ACC112 (cell line): ENCODE measurements at regions not wholly inside any gene's neighbourhood (a gene's known extent, or its start where the extent isn't known, plus 50 kb on each side); places are given as distances from the start of the nearest gene placed in this dataset.

Experiments used
- H2AFZ ChIP-seq: fragments of 200-600 bp; sonication (generic); one replicate; pipeline ENCODE4 v1.6.0; 2017; ENCODE audit warnings: antibody characterized with exemption, low read length; ENCODE audit not compliant: unreplicated experiment
- H3K27ac ChIP-seq: fragments of 200-600 bp; sonication (generic); 2 replicates; pipeline ENCODE4 v1.5.1; 2014; ENCODE audit warnings: low read depth, mild to moderate bottlenecking, antibody characterized with exemption, low read length, moderate library complexity
- H3K27me3 ChIP-seq: fragments of 200-600 bp; sonication (generic); 2 replicates; pipeline ENCODE4 v1.6.1; 2014; ENCODE audit warnings: mild to moderate bottlenecking, antibody characterized with exemption, low read length, moderate library complexity, mixed read lengths; ENCODE audit not compliant: insufficient read depth
- H3K36me3 ChIP-seq: fragments of 200-600 bp; sonication (generic); 2 replicates; pipeline ENCODE4 v1.6.1; 2016; ENCODE audit warnings: mild to moderate bottlenecking, antibody characterized with exemption, low read length, moderate library complexity, mixed read lengths; ENCODE audit not compliant: insufficient read depth
- H3K4me1 ChIP-seq: fragments of 200-600 bp; sonication (generic); one replicate; pipeline ENCODE4 v1.6.1; 2016; ENCODE audit warnings: low read length, mixed read lengths; ENCODE audit not compliant: insufficient read depth, unreplicated experiment, control insufficient read depth
- H3K4me3 ChIP-seq: fragments of 200-600 bp; sonication (generic); 2 replicates; pipeline ENCODE4 v1.5.1; 2014; ENCODE audit warnings: mild to moderate bottlenecking, low read depth, low read length
- H3K79me2 ChIP-seq: fragments of 200-600 bp; sonication (generic); one replicate; pipeline ENCODE4 v1.6.0; 2016; ENCODE audit warnings: low read length; ENCODE audit not compliant: control insufficient read depth, unreplicated experiment, insufficient read depth

DNA sequence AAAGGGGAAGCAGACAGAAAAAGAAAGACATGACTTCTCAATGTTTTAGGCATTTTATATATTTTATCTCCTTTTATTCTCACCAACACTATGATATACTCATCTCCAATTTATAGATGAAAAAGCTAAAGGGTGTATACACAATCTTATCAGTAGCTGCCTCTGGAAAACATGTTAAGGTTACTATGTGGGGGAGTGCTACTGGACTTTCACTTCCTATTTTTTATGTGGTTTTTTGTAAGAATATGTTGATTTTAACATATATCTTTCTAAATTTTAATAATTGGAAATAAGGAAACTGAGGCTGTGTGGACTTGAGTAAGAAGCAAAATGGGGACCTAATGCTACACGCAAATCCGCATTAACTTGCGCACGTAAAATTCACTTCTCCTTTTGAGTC, 99.6 kb upstream of the PDE3A start:
- no peak overlapping the region for H3K4me3 ChIP-seq
- no peak overlapping the region for H3K27ac ChIP-seq
- no peaks in the 10 kb centered on the region for H3K79me2 ChIP-seq
- H3K27me3 ChIP-seq: no peaks in the 10 kb centered on the region
- H2AFZ ChIP-seq: no peak overlapping the region
- H3K4me1 ChIP-seq: peaks cover 7% of the 10 kb centered on the region
- H3K36me3 ChIP-seq: no peaks in the 10 kb centered on the region

DNA sequence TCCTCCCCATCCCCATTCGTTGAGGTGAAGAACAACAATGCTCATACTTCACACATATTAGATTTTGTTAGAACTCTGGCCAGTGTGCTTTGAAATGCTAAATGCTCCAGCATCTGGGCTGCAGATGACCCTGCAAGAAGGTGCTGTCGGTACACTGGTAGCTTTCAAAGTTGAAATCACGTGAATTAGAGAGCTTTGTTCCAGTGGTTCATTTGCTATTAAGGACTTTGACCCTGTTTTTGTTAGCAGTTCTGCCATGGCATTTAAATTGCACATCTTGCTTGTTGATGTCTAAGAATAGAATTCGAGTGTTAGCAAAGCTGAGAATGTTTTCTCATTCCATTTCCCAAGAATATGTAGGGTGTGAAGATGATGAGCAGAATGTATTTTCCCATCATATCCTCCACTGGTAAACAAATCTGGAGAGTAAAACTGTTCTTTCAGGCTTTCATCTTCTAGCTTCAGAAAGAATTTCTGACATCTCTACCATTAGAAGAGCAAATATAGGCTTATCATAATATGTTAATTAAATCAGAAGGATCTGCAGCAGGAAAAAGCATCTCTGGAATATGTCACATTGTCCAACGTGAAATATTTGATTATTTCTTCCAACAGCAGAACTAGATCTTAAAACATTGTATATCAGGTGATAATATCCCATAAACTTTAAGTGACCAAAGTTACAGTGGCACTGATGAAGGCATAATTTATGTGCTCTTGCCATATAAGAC, 98.8 kb upstream of the PDE3A start:
- Histone ChIP-seq H3K27me3 (no peaks in the 10 kb centered on the region), H3K36me3 (no peaks in the 10 kb centered on the region)

DNA sequence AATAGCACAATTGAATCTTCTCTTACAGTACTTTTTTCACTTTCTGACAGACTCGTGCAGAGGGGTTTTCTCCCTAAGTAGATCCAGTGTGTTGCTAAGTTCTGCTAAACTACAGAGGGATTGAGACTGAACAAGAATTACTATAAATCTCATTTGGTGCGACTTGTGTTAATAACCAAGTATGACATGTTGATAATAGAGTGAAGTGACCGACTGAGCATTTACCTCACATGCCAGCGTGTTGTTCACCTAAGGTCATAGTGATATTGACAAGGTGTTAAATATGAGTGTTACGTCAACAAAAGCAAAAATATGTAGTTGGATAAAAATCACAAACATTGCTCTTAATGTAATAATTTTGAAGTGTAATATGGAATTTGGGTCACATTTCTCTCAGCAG, 97.8 kb upstream of the PDE3A start:
- H3K27ac ChIP-seq: no peak overlapping the region

More for the DNA sequence above, 98.8 kb upstream of the PDE3A start:
- Histone ChIP-seq H3K79me2 (no peaks in the 10 kb centered on the region), H3K4me3 (no peak overlapping the region), H3K4me1 (peaks cover 7% of the 10 kb centered on the region), H3K27ac (no peak overlapping the region), H2AFZ (no peak overlapping the region)

DNA sequence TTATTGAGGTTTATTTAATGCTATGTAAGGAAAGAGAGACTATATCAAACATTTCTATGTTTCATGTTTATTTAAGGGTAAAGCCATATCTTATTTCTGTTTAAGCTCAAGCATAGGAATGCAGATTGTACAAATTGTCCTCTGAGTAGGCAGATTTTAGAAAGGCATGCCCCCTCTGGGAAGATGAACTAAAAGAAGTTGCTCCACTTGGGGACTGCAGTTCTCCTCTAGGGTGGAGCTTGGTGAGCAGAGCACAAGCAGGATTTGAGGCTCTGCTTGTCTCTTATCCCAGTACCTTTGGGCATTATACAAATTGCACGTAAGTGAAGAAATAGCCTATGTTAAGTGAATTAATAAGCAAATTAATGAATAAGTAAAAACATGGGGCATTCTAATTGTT, 96.2 kb upstream of the PDE3A start:
- Histone ChIP-seq H2AFZ (no peak overlapping the region), H3K27ac (no peak overlapping the region), H3K4me3 (no peak overlapping the region), H3K79me2 (no peaks in the 10 kb centered on the region), H3K36me3 (no peaks in the 10 kb centered on the region), H3K27me3 (no peaks in the 10 kb centered on the region), H3K4me1 (peaks cover 7% of the 10 kb centered on the region)

More for the DNA sequence above, 97.8 kb upstream of the PDE3A start:
- H3K27me3 ChIP-seq: no peaks in the 10 kb centered on the region
- peaks cover 5% of the 10 kb centered on the region for H3K4me1 ChIP-seq
- H2AFZ ChIP-seq: no peak overlapping the region
- H3K79me2 ChIP-seq: no peaks in the 10 kb centered on the region
- no peak overlapping the region for H3K4me3 ChIP-seq
- H3K36me3 ChIP-seq: no peaks in the 10 kb centered on the region

DNA sequence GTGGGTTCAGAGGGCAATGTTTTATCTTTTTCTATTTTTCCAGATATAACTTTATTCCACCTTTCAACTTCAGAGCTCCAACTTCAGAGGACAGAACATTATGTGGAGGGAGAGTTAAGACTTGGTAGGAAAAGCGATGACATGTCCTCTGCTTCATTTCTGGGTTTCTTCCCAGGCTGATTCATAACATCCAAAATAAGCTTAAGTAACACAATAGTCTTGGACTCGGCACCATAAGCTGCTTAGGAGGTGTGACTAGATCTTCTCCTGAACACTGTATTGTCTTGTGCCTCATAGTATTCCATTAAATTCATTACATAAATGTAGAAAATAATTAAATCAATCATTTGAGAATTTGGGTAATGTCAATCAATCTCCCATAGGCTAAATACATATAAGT, 95.5 kb upstream of the PDE3A start:
- Histone ChIP-seq H3K4me1 (peaks cover 7% of the 10 kb centered on the region), H3K27ac (no peak overlapping the region), H2AFZ (peak overlapping the region; percentile 27), H3K4me3 (no peak overlapping the region), H3K27me3 (no peaks in the 10 kb centered on the region), H3K36me3 (no peaks in the 10 kb centered on the region), H3K79me2 (no peaks in the 10 kb centered on the region)

DNA sequence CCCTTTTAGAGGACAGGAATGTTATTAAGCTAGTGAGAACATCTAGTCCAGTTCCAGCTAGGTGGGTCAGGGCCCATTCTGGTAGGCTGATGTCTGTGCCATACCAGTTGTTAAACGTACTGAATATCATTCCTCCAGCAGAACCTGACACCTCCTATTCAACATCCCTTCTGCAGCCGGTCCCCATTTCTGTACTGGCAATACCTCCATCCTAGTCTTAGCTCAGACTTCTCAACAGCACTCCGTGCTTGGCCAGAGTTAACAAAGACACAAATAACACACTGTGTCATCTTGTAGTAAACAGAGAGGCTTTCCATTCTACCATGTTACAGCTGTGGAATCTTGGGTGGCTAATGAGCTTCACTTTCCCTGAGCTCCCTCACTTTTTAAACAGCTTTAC, 94.3 kb upstream of the PDE3A start:
- no peaks in the 10 kb centered on the region for H3K27me3 ChIP-seq
- no peak overlapping the region for H3K27ac ChIP-seq
- no peaks in the 10 kb centered on the region for H3K79me2 ChIP-seq
- H3K4me3 ChIP-seq: no peak overlapping the region
- H3K4me1 ChIP-seq: peaks cover 7% of the 10 kb centered on the region
- no peaks in the 10 kb centered on the region for H3K36me3 ChIP-seq
- H2AFZ ChIP-seq: no peak overlapping the region

DNA sequence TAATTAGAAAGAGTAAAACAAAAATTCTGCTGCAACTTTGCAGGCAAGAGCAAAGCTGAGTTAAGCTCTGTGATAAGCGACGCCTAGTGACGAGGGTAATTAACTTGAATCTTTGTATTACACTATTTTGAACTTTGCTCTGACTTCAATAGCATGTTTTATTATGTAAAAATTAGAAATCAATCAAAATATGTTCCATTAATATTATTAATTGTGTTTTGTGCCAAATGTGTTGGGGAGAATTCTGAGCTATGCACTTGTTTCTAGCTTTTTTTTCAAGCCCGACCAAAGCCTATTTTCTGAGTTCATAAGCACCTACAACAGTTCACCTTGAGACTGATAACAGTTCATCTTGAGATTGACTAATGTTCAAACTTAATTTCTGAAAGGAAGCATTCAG, 90.1 kb upstream of the PDE3A start:
- Histone ChIP-seq H3K27me3 (no peaks in the 10 kb centered on the region), H3K4me1 (peaks cover 8% of the 10 kb centered on the region), H3K79me2 (no peaks in the 10 kb centered on the region), H3K4me3 (no peak overlapping the region), H2AFZ (no peak overlapping the region), H3K27ac (no peak overlapping the region), H3K36me3 (no peaks in the 10 kb centered on the region)

DNA sequence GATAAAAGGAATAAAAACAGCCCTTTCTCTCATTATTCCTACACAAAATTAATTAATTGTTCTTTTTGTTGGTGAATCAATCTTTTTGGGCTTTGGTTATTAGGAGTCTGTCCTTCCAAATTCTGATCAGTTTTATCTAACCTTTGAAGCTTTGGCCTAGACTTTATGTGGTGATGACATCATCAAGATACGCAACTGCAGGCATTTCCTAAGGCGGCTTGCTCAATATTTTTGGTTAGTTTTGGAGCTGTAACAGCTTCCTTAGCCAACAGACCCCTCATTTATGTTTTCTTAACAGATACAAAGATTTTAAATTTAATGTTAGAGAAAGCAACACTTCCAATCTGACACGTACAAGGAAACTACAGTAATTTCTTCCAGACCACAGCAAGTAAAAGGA, 87.8 kb upstream of the PDE3A start:
- Histone ChIP-seq H3K4me1 (peaks cover 6% of the 10 kb centered on the region), H3K79me2 (no peaks in the 10 kb centered on the region), H3K36me3 (no peaks in the 10 kb centered on the region), H3K4me3 (no peak overlapping the region), H3K27ac (no peak overlapping the region), H2AFZ (no peak overlapping the region), H3K27me3 (no peaks in the 10 kb centered on the region)

DNA sequence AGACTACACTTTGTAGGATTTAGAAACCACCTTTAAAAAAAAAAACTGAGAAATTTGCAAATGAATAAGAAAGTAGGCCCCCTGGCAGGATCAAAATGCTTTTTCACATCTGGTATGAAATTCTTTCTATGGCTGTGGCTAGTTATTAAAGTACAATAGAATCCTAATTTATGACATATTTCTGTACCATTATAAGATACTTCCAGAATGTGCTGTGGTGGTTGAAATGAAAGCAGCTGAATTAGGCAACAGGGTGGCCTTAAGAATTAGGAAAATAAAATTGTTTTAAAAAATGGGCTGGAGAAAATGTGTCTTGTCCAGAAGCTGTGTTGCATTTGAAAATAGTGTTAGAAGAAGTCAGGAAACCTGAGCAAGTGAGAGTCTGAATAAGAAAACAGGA, 85.9 kb upstream of the PDE3A start:
- peak overlapping the region; percentile 66 for H2AFZ ChIP-seq
- no peak overlapping the region for H3K27ac ChIP-seq
- no peaks in the 10 kb centered on the region for H3K36me3 ChIP-seq
- peaks cover 3% of the 10 kb centered on the region for H3K4me1 ChIP-seq
- no peak overlapping the region for H3K4me3 ChIP-seq
- H3K79me2 ChIP-seq: no peaks in the 10 kb centered on the region
- no peaks in the 10 kb centered on the region for H3K27me3 ChIP-seq

DNA sequence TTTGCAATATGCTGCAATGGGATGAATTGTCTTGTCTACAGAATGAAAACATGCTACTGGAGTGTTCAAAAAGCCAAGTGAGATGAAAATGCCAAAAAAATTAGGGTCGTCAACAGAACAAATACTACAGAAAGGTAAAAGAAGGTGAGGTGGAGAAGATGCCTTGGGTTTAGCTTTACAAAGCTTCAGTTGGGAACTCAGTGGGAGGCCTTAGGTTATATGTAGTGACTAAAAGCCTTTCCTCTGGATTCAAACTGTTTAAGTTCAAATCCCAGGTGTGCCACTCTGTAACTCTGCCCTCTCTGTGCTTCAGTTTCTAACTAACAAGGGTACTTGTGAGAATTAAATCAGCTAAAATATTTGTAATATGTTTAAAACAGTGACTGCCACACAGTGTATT, 84.9 kb upstream of the PDE3A start:
- Histone ChIP-seq H3K4me3 (no peak overlapping the region), H3K79me2 (no peaks in the 10 kb centered on the region), H3K27me3 (no peaks in the 10 kb centered on the region), H3K36me3 (no peaks in the 10 kb centered on the region), H3K27ac (no peak overlapping the region), H2AFZ (peak overlapping the region; percentile 66), H3K4me1 (peaks cover 3% of the 10 kb centered on the region)

DNA sequence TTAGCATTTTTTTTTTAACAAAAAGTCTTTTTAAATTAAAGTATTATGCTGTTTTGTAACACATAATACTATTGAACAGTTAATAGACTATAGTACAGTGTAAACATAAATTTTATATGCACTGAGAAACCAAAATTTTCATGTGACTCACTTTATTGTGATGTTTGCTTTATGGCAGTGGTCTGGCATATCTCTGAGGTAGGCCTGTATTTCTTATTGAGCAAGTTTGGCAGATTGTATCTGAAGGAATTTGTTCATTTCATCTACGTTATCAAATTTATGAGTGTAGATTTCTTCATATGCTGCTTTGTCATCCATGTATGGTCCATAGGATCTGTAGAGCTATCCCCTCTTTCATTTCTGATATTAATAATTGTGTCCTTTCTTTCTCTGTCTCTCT, 78.8 kb upstream of the PDE3A start:
- Histone ChIP-seq H3K27me3 (no peaks in the 10 kb centered on the region), H3K4me1 (no peaks in the 10 kb centered on the region), H2AFZ (no peak overlapping the region), H3K27ac (no peak overlapping the region), H3K36me3 (no peaks in the 10 kb centered on the region), H3K79me2 (no peaks in the 10 kb centered on the region), H3K4me3 (no peak overlapping the region)
